GM23338 (cell line): ENCODE measurements at regions not wholly inside any gene's neighbourhood (a gene's known extent, or its start where the extent isn't known, plus 50 kb on each side); places are given as distances from the start of the nearest gene placed in this dataset.
A peak's percentile ranks its signal among the peaks of the same experiment; 100 is the strongest.

Source experiments
- ATAC-seq: fragments of 200-7000 bp; cut with Tn5 transposase; 3 replicates; pipeline ENCODE4 v1.9.1; 2020
- DNase-seq: peaks from one replicate; pipeline ENCODE4 v3.0.0-alpha.2; 2015; ENCODE audit warnings: low spot score
- H2AFZ ChIP-seq: fragments of 200-600 bp; sonication (generic); 2 replicates; pipeline ENCODE4 v1.8.0; 2016; ENCODE audit warnings: antibody characterized with exemption, mild to moderate bottlenecking, moderate library complexity
- H3F3A ChIP-seq: fragments of 200-600 bp; sonication (generic); replicated peaks from 2 replicates; pipeline ENCODE4 v1.8.0; 2017; ENCODE audit warnings: antibody characterized with exemption, mixed run types, low read depth
- H3K27ac ChIP-seq: fragments of 200-600 bp; sonication (generic); 2 replicates; pipeline ENCODE4 v1.6.1; 2016; ENCODE audit warnings: low read depth
- H3K27me3 ChIP-seq: fragments of 200-600 bp; sonication (generic); 2 replicates; pipeline ENCODE4 v1.8.0; 2016; ENCODE audit warnings: mild to moderate bottlenecking, mixed run types, moderate library complexity; ENCODE audit not compliant: insufficient read depth
- H3K36me3 ChIP-seq: fragments of 200-600 bp; sonication (generic); 2 replicates; pipeline ENCODE4 v1.8.0; 2016; ENCODE audit warnings: mild to moderate bottlenecking; ENCODE audit not compliant: insufficient read depth
- H3K4me1 ChIP-seq: fragments of 200-600 bp; sonication (generic); 2 replicates; pipeline ENCODE4 v1.8.0; 2016; ENCODE audit warnings: mild to moderate bottlenecking, moderate library complexity; ENCODE audit not compliant: insufficient read depth
- H3K4me2 ChIP-seq: fragments of 200-600 bp; sonication (generic); 2 replicates; pipeline ENCODE4 v1.7.1; 2017; ENCODE audit warnings: mixed run types
- H3K4me3 ChIP-seq: fragments of 200-600 bp; sonication (generic); 2 replicates; pipeline ENCODE4 v1.6.1; 2016; ENCODE audit warnings: mixed run types
- H3K79me2 ChIP-seq: fragments of 200-600 bp; sonication (generic); replicated peaks from 2 replicates; pipeline ENCODE4 v1.8.0; 2017; ENCODE audit warnings: mild to moderate bottlenecking; ENCODE audit not compliant: insufficient read depth
- H3K9me2 ChIP-seq: fragments of 200-600 bp; sonication (generic); 2 replicates; pipeline ENCODE4 v1.8.0; 2017; ENCODE audit not compliant: insufficient read depth
- H4K20me1 ChIP-seq: fragments of 200-600 bp; sonication (generic); replicated peaks from 2 replicates; pipeline ENCODE4 v1.8.0; 2017; ENCODE audit warnings: mild to moderate bottlenecking; ENCODE audit not compliant: insufficient read depth
- H3K27ac Mint-ChIP-seq: 2 replicates; pipeline ENCODE4 v1.8.0; 2020; ENCODE audit warnings: inconsistent platforms, mild to moderate bottlenecking, moderate library complexity, mixed read lengths
- H3K27me3 Mint-ChIP-seq: 3 replicates; pipeline ENCODE4 v1.8.0; 2022; ENCODE audit warnings: low read depth, mild to moderate bottlenecking, moderate library complexity, mixed read lengths, inconsistent platforms; ENCODE audit not compliant: insufficient read depth, poor library complexity
- H3K36me3 Mint-ChIP-seq: 3 replicates; pipeline ENCODE4 v1.8.0; 2021; ENCODE audit warnings: low read depth, mild to moderate bottlenecking, inconsistent platforms, moderate library complexity, mixed read lengths
- H3K4me1 Mint-ChIP-seq: 3 replicates; pipeline ENCODE4 v1.8.0; 2020; ENCODE audit warnings: mild to moderate bottlenecking, inconsistent platforms, mixed read lengths
- H3K4me3 Mint-ChIP-seq: 3 replicates; pipeline ENCODE4 v1.8.0; 2021; ENCODE audit warnings: moderate library complexity, mild to moderate bottlenecking, inconsistent platforms, mixed read lengths
- H3K9me3 Mint-ChIP-seq: 3 replicates; pipeline ENCODE4 v1.8.0; 2020; ENCODE audit warnings: moderate library complexity, mild to moderate bottlenecking, inconsistent platforms, mixed read lengths
- CTCF ChIP-seq, 2 experiments: fragments of 200-600 bp in 1 of 2; sonication (generic) in 1 of 2; conservative IDR thresholded peaks; 2 replicates each; pipeline versions ENCODE4 v1.5.1 to v1.6.1; 2016 to 2017; ENCODE audit warnings: antibody characterized with exemption in 2 of 2, low read depth in 2 of 2, mild to moderate bottlenecking in 2 of 2, moderate library complexity in 1 of 2
- EZH2 ChIP-seq: fragments of 200-600 bp; sonication (generic); IDR thresholded peaks from one replicate; pipeline ENCODE4 v1.8.0; 2017; ENCODE audit warnings: antibody characterized with exemption, mild to moderate bottlenecking, low read depth; ENCODE audit not compliant: unreplicated experiment
- POLR2AphosphoS5 ChIP-seq: IDR thresholded peaks from 2 replicates; pipeline ENCODE4 v1.6.1; 2016; ENCODE audit warnings: antibody characterized with exemption, low read depth
- TF ChIP-seq, protein P1 (sequence below): IDR thresholded peaks from 2 replicates; pipeline ENCODE4 v1.6.1; 2016; ENCODE audit warnings: antibody characterized with exemption
- TF ChIP-seq, protein P2 (sequence below): IDR thresholded peaks from one replicate; pipeline ENCODE4 v1.6.1; 2018; ENCODE audit warnings: antibody characterized with exemption; ENCODE audit not compliant: unreplicated experiment

DNA sequence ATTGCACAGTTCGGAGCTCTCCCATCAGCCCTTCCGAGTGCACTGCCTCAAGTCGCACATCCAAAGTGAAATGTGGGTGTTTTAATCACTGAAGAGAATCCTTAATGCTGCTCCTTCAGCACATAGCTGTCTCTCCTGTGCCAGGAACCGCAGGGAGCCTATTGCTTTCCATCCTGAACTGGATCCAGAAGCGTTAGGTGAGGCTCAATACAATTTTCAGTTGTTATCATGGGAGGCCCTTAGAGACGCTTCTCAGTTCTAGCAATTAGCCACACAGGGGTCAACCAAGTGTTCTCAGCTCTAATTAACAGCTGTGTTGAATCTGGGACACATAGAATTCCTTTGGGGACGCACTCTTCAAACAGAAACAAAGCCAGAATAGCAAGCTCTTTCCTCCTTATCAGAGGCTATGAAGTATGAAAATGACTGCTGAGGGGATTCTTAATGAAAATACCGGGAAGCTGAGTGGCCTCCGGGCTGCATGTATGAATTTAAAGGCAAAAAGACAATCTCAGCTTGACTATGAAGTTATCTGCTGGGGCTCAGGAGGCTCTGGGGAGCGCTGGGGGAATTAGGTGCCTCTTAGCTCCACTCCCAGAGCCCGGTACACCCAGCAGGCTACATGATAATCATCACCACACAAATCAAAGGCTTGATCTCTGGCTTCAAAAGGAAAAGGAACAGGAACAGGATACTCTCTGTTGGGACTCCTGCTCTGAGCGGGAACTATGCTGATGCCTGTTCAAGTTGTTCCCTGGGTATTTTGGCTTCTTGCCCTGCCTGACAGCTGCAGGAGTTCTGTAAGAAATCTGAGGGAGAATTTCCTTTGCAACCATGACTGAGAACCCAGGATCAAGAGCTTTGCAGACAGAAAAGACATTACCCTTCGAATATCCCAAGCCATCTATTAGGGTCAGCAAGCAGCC is 55.4 kb upstream of the NCOA1 start (continued):
- TF ChIP-seq, protein P1, sequence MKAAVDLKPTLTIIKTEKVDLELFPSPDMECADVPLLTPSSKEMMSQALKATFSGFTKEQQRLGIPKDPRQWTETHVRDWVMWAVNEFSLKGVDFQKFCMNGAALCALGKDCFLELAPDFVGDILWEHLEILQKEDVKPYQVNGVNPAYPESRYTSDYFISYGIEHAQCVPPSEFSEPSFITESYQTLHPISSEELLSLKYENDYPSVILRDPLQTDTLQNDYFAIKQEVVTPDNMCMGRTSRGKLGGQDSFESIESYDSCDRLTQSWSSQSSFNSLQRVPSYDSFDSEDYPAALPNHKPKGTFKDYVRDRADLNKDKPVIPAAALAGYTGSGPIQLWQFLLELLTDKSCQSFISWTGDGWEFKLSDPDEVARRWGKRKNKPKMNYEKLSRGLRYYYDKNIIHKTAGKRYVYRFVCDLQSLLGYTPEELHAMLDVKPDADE, result no peak
- TF ChIP-seq EZH2, result no peak
- TF ChIP-seq, protein P2, sequence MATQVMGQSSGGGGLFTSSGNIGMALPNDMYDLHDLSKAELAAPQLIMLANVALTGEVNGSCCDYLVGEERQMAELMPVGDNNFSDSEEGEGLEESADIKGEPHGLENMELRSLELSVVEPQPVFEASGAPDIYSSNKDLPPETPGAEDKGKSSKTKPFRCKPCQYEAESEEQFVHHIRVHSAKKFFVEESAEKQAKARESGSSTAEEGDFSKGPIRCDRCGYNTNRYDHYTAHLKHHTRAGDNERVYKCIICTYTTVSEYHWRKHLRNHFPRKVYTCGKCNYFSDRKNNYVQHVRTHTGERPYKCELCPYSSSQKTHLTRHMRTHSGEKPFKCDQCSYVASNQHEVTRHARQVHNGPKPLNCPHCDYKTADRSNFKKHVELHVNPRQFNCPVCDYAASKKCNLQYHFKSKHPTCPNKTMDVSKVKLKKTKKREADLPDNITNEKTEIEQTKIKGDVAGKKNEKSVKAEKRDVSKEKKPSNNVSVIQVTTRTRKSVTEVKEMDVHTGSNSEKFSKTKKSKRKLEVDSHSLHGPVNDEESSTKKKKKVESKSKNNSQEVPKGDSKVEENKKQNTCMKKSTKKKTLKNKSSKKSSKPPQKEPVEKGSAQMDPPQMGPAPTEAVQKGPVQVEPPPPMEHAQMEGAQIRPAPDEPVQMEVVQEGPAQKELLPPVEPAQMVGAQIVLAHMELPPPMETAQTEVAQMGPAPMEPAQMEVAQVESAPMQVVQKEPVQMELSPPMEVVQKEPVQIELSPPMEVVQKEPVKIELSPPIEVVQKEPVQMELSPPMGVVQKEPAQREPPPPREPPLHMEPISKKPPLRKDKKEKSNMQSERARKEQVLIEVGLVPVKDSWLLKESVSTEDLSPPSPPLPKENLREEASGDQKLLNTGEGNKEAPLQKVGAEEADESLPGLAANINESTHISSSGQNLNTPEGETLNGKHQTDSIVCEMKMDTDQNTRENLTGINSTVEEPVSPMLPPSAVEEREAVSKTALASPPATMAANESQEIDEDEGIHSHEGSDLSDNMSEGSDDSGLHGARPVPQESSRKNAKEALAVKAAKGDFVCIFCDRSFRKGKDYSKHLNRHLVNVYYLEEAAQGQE, result no peak
- no peak for TF ChIP-seq CTCF (conservative IDR thresholded peaks at IDR 0.05; ENCODE audit: low read depth in 2 of 2)

DNA sequence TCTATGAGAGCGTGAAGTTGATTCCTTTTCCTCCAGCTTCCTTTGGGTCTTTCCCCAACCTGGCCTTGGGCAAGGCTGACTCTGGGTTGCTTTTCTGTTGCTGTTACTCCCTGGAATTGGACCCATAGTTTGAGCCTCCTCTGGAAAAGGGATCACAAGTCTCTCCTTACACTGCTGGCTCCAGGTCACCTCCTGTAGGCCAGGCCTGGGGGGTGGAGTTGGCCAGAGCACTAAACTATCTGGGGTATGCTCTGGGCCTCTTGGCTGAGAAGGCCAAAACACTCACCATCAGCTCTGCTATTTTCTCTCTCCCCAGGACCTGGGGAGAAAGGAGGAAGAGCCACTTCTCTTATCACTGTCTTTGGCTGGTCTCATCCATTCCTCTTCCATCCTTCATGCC is 56.5 kb upstream of the NCOA1 start:
- Mint-ChIP-seq H3K27ac (no peak overlapping the region), H3K4me3 (no peak overlapping the region), H3K36me3 (no peaks in the 10 kb centered on the region), H3K9me3 (no peaks in the 10 kb centered on the region), H3K4me1 (peaks cover 8% of the 10 kb centered on the region), H3K27me3 (peaks cover 8% of the 10 kb centered on the region)
- H3K27ac ChIP-seq, result no peak overlapping the region
- no peaks in the 10 kb centered on the region for H3K36me3 ChIP-seq
- no peaks in the 10 kb centered on the region for H4K20me1 ChIP-seq
- H2AFZ ChIP-seq, result peak overlapping the region; percentile 84; the same call in 1 of the 2 replicates
- DNase-seq (no peak), ATAC-seq (no peak)
- H3K27me3 ChIP-seq, result no peaks in the 10 kb centered on the region
- H3K9me2 ChIP-seq, result no peaks in the 10 kb centered on the region
- no peak overlapping the region for H3K4me3 ChIP-seq
- H3K4me2 ChIP-seq, result no peak overlapping the region
- H3K79me2 ChIP-seq, result no peaks in the 10 kb centered on the region
- H3K4me1 ChIP-seq, result no peaks in the 10 kb centered on the region
- no peaks in the 10 kb centered on the region for H3F3A ChIP-seq
- no peak for TF ChIP-seq CTCF (conservative IDR thresholded peaks at IDR 0.05; ENCODE audit: low read depth in 2 of 2)
- no peak for TF ChIP-seq POLR2AphosphoS5
- TF ChIP-seq, protein P1, result no peak
